ENCODE measurements at regions not wholly inside any gene's neighbourhood (a gene's known extent, or its start where the extent isn't known, plus 50 kb on each side); places are given as distances from the start of the nearest gene placed in this dataset.

- no peak overlapping the region for H3K9ac ChIP-seq (ENCODE audit: insufficient read depth in 1 of 2, low read depth in 2 of 2, low read length in 2 of 2)
- no peak overlapping the region for H2AFZ ChIP-seq (ENCODE audit: low read depth, low read length)
- no peaks in the 10 kb centered on the region for H3K9me1 ChIP-seq (ENCODE audit: control insufficient read depth, insufficient read depth, low read length)
- no peak for ATAC-seq
- in situ Hi-C loops (cut with MboI) (no loop called here), intact Hi-C loops (cut with micrococcal nuclease) (no loop called here)
- FAIRE-seq = no peak
- BruUV-seq (replicated peaks) = no TSS peak
- no peak overlapping the region for H3K4me3 ChIP-seq
- no peaks in the 10 kb centered on the region for H3K36me3 ChIP-seq (ENCODE audit: control insufficient read depth, insufficient read depth, low read length)
- H3K27ac ChIP-seq (ENCODE audit: extremely low read depth, low read depth, low read length) = no peak overlapping the region
- POLR2A ChIA-PET = no interaction called here
- H3K4me1 ChIP-seq (replicated peaks in 1 of 2; ENCODE audit: control insufficient read depth in 2 of 2, insufficient read depth in 2 of 2, low read length in 2 of 2) = no peaks in the 10 kb centered on the region
- no peak for DNase-seq (ENCODE audit: extremely low read depth in 1 of 4, low spot score in 3 of 4)
- H3K79me2 ChIP-seq (ENCODE audit: control insufficient read depth, insufficient read depth, low read length) = no peaks in the 10 kb centered on the region
- no peaks in the 10 kb centered on the region for H4K20me1 ChIP-seq (replicated peaks; ENCODE audit: control insufficient read depth, insufficient read depth, low read length)
- no peak overlapping the region for H3K4me2 ChIP-seq (ENCODE audit: insufficient read depth, low read length)
- no peaks in the 10 kb centered on the region for H3K9me3 ChIP-seq (replicated peaks; ENCODE audit: control insufficient read depth, insufficient read depth, low read depth, low read length)
- no peaks in the 10 kb centered on the region for H3K27me3 ChIP-seq (ENCODE audit: control insufficient read depth in 2 of 2, insufficient read depth in 2 of 2, low read length in 2 of 2)
- CTCF ChIA-PET (ENCODE audit: low intra/inter-chr PET ratio) = no interaction called here
- TF ChIP-seq E2F5 (CRISPR knock-in tag; IDR thresholded peaks at IDR 0.05) (no peak), JUN (IDR thresholded peaks at IDR 0.05; ENCODE audit: borderline replicate concordance, low read depth, low read length) (no peak), JUN (CRISPR knock-in tag; IDR thresholded peaks at IDR 0.05; ENCODE audit: borderline replicate concordance) (no peak), ZNF280B (CRISPR knock-in tag; IDR thresholded peaks at IDR 0.05) (no peak), ZNF609 (CRISPR knock-in tag; IDR thresholded peaks at IDR 0.05; ENCODE audit: borderline replicate concordance) (no peak), TRIM25 (IDR thresholded peaks at IDR 0.05; ENCODE audit: borderline replicate concordance) (no peak), ZNF639 (CRISPR knock-in tag; conservative IDR thresholded peaks at IDR 0.05 in 1 of 2, IDR thresholded peaks at IDR 0.05 in 1 of 2) (no peak), CGGBP1 (CRISPR knock-in tag; IDR thresholded peaks at IDR 0.05) (no peak), GABPB2 (CRISPR knock-in tag; conservative IDR thresholded peaks at IDR 0.05) (no peak), ZNF644 (tag; IDR thresholded peaks at IDR 0.05; ENCODE audit: low read depth) (no peak)
Observed at GRCh38 chr12:60967128-60967527, 1293.1 kb upstream of the USP15 start.

Data from K562 (cell line).